ENCODE measurements at regions not wholly inside any gene's neighbourhood (a gene's known extent, or its start where the extent isn't known, plus 50 kb on each side); places are given as distances from the start of the nearest gene placed in this dataset.

DNA sequence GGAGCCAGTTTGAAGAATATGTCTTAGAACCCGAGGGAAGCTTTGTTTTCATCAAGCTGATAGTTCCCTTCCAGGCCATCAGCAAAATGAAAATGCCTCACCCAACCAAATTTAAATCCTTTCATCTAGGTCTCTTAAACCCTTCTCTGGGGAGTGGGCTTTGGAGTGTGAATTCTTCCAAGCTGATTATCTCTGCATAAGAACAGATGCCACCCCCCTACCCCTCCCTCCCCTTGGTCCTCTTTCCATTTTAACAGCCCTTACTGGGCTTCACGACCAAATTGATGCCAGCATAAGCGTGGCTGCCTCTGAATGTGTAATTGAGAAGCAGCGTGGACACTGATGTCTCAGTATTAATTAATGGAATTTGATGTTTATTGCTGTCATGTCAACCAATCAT lies 509.7 kb upstream of the CLINT1 start:
- DNase-seq (ENCODE audit: low read depth), result no peak

DNA sequence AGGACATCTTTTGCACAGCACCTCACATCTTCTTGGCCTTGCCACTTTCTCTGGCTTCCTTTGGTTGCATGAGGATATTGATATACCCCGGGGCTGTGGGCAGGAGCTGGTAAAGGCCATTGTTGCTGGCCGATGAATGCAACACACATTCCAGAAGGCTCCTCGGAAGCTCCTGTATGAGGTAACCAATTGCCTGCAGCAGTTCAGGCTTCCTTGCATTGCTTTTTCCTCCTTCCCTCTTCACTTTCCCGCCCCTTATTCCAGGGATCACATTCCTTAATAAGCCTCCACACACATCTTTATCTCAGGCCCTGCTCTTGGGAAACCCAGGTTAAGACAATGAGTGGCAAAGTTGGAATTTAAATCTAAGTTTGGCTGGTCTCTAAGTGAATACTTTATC lies 505.4 kb upstream of the CLINT1 start:
- no peak for DNase-seq (ENCODE audit: low read depth)

DNA sequence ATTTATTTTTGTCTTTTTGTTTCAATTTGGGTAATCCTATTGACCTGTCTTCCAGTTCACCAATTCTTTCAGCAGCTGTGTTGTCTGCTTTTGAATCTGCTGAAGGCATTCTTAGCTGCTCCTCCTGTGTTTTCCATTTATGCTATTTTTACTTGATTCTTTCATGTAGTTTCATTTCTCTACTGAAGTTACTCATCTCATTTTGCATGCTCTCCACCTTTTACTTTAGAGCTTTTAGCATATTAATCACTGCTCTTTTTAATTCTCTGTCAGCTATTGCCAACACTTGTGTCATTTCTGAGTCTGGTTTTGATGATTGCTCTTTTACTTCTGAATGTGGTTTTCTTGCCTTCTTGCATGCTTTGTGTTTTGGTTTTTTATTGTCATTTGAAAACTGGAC lies 496.0 kb upstream of the CLINT1 start:
- no peak for DNase-seq (ENCODE audit: low read depth)

DNA sequence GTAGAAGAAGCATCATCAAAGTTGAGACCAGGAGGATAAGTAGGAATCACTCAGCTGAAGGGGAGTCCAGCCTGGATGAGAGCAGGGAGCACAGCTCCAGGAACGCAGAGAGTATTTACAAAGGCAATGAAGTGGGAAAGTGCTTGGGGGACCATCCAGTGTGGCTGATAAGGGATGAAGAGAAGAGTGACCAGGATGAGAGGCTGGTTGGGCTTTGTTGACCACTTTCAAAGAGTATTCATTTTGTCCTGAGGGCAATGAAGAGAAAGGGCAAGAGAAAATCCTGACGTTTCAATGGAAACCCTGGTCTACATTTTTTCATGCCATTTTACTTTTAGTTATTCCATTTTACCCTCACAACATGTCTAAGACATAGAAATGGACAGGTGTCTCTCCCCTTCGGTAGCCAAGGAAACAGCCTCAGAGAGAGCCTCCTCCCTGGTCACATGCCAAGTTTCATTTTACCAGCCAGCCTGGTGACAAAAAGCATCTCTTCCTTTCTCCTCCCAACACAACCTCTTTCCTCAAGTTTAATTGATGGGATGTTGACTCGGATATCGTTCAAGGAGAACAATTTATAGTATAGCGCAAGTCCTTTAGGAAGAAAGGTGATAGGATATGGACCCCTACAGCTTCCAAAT lies 492.7 kb upstream of the CLINT1 start:
- DNase-seq (ENCODE audit: low read depth), result no peak

- no peak for DNase-seq (ENCODE audit: low read depth)
Measured at GRCh38 chr5:158349987-158350386, 491.0 kb upstream of the CLINT1 start.

DNA sequence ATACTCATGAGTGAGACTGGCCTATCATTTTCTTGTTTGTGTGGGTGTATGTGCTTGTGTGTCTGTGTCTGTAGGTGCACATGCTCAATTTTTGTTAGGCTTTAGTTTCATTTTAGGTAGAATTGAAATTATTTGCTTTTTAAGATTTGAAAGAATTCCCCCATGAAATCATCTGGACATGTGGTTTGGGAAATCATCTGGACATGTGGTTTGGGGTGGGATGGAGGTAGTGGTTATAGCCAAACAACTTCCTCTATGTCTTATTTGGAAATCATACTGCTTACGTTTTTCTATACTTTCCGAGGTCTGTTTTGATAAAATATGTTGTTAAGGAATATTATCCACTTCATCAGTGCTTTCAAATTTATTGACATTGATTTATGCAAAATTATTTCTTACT lies 485.4 kb upstream of the CLINT1 start:
- no peak for DNase-seq (ENCODE audit: low read depth)

DNA sequence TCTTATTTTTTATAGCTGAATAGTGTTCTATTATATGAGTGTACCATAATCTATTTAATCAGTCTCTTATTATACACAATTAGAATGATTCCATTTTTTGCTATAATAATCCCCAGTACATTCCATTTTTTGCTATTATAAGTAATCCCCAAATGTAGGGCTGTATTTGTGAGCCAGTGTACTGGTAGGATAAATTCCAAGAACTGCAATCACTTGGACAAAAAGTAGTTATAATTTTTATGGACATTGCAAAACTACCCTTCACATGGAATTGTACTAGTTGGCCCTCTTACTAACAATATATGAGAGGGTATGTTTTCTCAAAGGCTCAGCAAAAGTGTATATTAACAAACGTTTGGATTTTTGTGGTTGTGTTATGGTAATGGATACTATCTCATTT lies 481.7 kb upstream of the CLINT1 start:
- no peak for DNase-seq (ENCODE audit: low read depth)

- no peak for DNase-seq (ENCODE audit: low read depth)
Measured at GRCh38 chr5:158326256-158326655, 467.3 kb upstream of the CLINT1 start.

GRCh38 chr5:158324236-158324635 lies 465.3 kb upstream of the CLINT1 start:
- DNase-seq (ENCODE audit: low read depth), result no peak

- no peak for DNase-seq (ENCODE audit: low read depth)
Measured at GRCh38 chr5:158322620-158323019, 463.7 kb upstream of the CLINT1 start.

DNA sequence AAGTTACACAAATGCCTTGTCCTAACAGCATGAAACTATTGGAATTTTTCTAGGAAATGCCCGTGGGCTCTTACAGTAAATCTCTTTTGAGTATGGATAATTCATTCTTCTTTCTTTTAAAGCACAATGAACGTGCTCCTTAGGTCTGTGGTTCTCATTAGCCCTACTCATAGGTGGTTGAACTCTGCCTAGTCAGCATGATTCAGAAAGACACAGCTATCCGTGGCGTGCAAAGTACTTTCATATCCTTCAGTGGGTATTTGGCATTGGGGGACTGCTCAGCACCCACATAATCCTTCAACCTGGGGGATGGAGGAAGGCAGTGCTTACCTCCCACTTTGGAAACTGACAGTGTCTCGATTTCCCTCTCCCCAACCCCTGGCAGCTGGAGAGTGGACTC lies 462.0 kb upstream of the CLINT1 start:
- DNase-seq (ENCODE audit: low read depth), result no peak

GRCh38 chr5:158320178-158320674 lies 461.3 kb upstream of the CLINT1 start:
- no peak for DNase-seq (ENCODE audit: low read depth)

DNA sequence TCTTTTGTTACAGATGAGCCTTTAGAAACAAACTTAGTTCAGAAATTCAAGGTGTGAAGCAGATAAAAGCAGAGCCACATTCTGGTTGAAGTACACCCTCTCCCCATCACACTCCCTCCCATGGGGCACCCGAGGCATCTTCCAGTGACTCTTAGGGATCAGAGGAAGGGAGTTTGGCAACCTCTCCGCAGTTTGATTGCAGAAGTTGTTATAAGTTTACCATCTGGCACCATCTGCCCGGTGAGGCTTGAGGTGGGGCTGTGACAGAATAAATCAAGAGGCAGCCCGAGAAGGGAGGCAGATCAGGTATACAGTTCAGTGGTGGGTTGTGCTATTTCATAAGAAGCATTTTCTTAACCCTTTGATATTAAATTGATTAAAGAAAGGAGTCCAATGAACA lies 458.6 kb upstream of the CLINT1 start:
- DNase-seq (ENCODE audit: low read depth), result no peak

DNA sequence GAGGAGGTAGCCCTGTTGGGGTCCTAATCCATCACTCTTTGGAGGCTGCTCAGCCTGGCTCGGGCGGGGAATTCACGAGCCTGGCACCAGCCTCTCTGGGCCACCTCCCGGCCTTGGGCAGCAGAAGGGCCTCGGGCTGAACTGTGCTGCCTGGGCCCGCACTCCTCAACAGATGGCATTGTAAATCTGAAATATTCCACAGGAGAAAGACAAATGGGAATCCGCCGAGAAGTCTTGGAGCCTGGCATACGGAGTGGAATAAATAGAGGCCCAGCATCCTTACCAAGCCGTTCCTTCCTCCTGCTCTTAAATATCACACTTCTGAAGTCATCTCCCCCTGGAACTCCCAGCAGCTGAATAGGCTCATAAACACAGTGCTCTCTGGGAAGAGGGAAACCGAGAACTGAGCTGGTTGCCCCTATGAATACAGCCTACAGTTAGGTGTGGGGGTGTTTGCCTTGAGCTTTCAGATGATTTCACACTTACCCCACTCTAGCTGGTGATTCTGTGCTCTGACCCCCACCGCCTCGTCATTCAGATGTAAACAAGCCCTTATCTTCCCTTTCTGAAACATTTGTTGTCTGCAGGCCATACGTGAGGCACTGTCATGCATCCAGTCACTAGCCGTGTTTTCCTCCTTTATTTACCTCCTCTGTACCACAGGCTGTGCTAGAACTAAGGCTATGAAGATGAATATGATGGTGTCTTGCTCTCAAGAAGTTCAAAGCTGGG lies 455.0 kb upstream of the CLINT1 start:
- no peak for DNase-seq (ENCODE audit: low read depth)

GRCh38 chr5:158313027-158313732 lies 454.2 kb upstream of the CLINT1 start:
- DNase-seq (ENCODE audit: low read depth), result no peak

DNA sequence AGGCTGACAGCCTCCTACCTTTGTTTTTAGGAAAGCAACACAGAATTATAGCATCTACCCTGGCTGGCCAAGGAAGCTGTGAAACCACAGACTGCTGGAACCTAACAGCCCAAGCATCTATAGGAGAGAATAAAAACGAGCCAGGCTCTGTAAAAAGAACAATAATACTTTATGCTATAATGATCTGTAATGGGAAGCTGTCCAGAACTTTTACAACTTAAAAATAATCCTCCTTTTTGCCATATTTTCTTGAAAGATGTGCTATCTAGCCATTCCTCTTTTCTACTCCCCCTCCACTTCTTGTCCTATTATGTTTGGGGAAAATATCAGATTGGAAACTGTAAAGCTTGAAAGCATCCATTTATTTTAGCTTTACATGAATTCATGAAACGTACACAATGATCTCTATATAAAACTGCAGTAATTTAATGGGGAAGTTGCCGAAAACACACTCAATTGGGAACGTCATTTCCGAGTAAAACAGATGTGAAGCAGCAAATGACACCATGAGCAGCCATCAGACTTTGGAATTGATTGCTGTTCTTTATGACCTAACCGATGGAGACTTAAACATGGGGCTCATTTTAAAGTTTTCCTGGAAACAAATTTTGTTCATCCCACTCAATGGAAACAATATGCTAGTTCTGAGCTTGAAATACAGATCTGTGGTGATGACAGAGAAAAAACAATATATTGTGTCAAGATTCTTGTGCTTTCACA lies 450.3 kb upstream of the CLINT1 start:
- no peak for DNase-seq (ENCODE audit: low read depth)

GRCh38 chr5:158308429-158309025 lies 449.6 kb upstream of the CLINT1 start:
- no peak for DNase-seq (ENCODE audit: low read depth)

GRCh38 chr5:158305861-158306260 lies 446.9 kb upstream of the CLINT1 start:
- DNase-seq (ENCODE audit: low read depth), result no peak

- DNase-seq (ENCODE audit: low read depth), result no peak
Measured at GRCh38 chr5:158304607-158305006, 445.7 kb upstream of the CLINT1 start.

- DNase-seq (ENCODE audit: low read depth), result no peak
Measured at GRCh38 chr5:158303883-158304282, 444.9 kb upstream of the CLINT1 start.

DNA sequence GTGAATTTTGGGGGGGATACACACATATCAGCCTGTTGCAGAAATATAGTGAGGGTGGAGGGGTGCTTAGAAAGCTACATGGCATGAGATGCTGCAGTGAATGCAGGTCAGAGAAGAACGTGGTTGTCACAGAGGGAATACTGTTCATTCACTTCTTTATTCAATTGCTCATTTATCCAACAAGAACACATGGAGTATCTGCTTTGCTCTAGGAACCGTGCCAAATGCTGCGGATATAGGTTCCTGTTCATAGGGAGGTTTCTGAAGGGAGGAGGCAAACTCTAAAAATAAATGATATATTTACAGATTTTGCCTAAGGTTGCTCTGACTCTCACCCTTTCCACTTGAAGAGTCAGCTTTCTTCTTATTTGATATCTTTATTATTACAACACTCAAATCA lies 444.3 kb upstream of the CLINT1 start:
- no peak for DNase-seq (ENCODE audit: low read depth)

DNA sequence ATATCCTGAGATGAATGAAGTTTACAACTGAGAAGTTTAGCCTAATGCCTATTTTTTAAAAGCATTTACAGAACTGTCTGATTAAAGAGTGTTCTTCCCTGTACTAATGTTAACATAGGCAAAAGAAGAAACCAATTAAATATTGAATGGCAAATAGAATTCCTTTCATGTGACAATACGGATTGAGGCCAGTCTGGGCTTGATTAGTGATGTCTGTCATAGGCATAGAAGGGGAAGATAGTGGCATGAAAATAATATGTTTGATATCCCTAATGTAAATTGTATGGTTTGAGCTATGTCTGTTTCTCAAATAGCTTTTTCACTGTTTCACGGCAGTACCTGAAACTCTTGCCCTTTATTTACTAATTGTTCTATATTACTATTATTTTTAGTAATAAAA lies 443.1 kb upstream of the CLINT1 start:
- no peak for DNase-seq (ENCODE audit: low read depth)
